ENCODE measurements at regions not wholly inside any gene's neighbourhood (a gene's known extent, or its start where the extent isn't known, plus 50 kb on each side); places are given as distances from the start of the nearest gene placed in this dataset.

DNA sequence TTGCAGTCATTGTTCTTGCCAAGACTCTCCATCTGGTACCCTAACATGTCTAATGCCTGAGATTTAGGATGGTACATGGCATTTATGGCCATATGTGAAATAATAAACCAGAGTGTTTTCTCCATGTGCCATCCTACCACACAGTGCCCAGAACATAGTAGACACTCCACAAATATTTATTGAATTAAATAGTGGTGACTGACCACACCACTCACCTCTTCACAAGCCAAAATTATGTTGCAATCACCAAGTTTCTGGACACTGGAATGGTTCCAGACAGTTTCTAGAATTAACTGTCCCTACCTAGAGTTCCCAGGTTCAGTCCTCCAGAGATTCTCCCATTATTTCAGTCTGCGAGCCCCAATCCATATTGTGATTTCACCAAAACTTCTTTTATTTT lies 427.3 kb downstream of the KIF16B start:
- TF ChIP-seq POLR2A (IDR thresholded peaks at IDR 0.05): no peak
- TF ChIP-seq CTCF (IDR thresholded peaks at IDR 0.05): no peak
- no peak for TF ChIP-seq POLR2AphosphoS5 (IDR thresholded peaks at IDR 0.05; ENCODE audit: insufficient read depth in 1 of 2, low read depth in 1 of 2)
